ENCODE measurements at regions not wholly inside any gene's neighbourhood (a gene's known extent, or its start where the extent isn't known, plus 50 kb on each side); places are given as distances from the start of the nearest gene placed in this dataset.
"Not testable (repeated sequence)": the region's sequence is repeated elsewhere in the genome, so short reads cannot be mapped to it uniquely, and the experiment has no call there.

DNA sequence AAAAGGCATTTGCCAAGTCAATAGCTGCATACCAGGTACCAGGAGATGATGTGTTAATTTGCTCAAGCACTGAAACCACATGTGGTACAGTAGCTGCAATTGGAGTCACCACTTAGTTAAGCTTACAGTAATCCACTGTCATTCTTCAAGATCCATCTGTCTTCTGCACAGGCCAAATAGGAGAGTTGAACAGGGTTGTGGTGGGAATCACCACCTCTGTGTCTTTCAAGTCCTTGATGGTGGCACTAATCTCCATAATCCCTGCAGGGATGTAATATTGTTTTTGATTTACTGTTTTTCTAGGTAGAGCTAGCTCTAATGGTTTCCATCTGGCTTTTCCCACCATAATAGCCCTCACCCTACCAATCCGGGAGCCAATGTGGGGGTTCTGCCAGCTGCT is 91.9 kb downstream of the FCRL5 start:
- DNase-seq, result no peak

DNA sequence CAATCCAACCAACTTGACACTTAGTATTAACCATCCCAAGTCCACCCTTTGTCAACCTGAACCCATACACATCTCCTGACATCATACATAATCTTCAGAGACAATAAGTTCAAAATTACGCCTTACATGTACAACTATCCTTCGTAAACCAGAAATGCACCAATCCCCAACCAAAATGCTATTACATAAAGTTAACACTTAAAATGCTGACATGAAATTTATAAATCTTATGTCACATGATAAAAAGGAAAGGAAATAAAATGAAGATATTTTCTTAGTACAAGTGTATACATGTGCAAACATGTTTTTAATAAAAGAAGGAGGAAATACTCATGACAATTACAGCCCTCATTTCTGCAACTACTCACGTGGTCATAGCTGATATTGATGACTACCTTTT is 95.0 kb downstream of the FCRL5 start:
- DNase-seq, result no peak

DNA sequence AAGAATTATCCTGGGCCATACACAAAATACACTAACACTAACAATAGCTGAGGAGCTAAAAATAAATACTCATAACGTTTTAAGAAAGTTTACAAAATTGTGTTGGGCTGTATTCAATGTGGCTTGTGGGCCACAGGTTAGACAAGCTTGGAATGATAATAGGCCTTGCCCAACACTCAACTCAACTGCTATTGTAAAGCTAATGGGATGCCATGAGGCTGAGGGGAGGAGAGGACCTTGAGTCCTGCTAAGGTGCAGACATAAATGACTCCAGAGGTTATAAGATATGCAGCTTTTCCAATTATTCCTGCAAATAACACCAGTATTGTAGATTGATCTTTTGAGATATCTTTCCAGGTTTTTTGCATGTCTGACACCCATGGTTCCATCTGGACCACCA is 97.0 kb downstream of the FCRL5 start:
- no peak for DNase-seq

DNA sequence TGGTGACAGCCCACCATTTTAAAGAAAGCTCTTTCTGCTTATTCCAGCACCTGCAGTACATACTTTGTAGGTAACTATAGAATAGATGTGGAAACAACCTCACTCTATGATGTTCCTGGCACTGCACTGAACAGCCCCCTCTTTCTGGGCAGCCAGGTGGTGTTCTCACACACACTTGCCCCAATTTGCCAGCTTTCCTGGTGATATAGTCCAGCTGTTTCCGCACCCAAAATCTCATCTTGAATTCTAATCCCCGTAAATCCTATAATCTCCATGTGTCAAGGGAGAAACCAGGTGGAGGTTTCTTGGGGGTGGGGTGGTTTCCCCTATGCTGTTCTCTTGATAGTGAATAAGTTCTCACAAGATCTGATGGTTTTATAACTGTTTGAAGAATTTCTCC is 102.2 kb downstream of the FCRL5 start:
- DNase-seq, result no peak

DNA sequence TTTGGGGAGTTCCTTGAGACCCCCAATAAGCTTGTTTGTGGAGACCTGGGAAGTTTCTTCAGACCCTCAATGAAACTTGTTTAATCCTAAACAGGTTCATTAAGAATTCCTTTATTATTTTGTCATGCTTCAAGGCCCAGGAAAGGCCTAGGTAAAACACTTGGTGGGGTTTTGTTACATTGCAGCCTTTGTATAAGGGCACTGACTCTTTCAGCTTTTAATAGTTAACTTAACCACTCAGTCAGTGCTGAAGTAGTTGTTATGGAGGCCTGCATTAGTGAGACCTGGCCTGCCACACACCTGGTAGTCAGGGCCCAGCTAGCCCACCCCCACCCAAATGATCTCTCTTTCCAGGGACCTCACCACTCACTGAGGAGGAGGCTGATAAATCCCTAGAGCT is 103.7 kb downstream of the FCRL5 start:
- DNase-seq, result no peak

DNA sequence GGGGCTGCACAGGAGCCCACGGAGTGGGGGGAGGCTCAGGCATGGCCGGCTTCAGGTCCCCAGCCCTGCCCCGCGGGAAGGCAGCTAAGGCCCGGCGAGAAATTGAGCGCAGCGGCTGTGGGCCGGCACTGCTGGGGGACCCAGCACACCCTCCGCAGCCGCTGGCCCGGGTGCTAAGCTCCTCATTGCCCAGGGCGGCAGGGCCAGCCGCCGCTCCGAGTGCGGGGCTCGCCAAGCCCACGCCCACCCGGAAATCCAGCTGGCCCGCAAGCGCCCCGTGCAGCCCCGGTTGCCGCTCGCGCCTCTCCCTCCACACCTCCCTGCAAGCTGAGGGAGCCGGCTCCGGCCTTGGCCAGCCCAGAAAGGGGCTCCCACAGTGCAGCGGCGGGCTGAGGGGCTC is 106.0 kb downstream of the FCRL5 start:
- not testable (repeated sequence) for DNase-seq

DNA sequence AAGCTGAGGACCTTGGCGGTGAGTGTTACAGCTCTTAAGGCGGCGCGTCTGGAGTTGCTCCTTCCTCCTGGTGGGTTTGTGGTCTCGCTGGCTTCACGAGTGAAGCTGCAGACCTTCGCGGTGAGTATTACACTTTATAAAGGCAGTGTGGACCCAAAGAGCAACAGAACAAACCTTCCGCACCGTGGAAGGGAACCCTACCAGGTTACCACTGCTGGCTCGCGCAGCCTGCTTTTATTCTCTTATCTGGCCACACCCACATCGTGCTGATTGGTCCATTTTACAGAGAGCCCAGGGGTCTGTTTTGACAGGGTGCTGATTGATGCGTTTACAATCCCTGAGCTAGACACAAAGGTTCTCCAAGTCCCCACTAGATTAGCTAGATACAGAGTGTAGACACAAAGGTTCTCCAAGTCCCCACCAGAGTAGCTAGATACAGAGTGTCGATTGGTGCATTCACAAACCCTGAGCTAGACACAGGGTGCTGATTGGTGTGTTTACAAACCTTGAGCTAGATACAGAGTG is 106.6 kb downstream of the FCRL5 start:
- DNase-seq, result not testable (repeated sequence)

DNA sequence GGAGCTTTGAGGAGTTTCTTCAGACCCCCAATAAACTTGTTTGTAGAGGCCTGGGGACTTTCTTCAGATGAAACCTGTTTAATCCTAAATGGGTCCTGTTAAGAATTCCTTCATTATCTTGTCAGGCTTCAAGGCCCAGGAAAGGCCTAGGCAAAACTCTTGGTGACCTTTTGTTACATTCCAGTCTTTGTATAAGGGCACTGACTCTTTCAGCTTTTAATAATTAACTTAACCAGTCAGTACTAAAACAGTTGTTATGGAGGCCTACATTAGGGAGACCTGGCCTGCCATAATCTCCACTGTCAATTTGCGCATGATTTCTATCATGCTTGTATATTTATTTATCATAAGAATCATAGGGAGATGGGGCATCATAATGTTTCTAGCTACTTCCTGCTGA is 110.2 kb downstream of the FCRL5 start:
- DNase-seq, result no peak

DNA sequence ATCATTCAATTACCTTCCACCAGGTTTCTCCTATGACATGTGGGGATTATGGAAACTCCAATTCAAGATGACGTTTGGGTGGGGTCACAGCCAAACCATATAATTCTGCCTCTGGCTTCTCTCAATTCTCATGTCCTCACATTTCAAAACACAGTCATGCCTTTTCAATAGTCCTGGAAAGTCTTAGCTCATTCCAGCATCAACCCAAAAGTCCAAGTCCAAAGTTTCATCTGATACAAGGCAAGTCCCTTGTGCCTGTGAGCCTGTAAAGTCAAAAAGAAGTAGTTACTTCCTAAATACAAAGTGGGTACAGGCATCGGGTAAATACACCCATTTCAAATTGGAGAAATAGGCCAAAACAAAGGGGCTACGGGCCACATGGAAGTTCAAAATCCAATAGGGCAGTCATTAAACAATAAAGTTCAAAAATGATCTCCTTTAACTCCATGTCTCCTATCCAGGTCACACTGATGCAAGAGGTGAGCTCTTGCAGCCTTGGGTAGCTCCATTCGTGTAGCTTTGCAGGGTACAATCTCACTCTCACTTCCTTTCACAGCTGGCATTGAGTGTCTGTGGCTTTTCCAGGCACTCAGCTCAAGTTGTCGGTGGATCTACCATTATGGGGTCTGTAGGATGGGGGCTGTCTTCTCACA is 112.9 kb downstream of the FCRL5 start:
- DNase-seq, result no peak

DNA sequence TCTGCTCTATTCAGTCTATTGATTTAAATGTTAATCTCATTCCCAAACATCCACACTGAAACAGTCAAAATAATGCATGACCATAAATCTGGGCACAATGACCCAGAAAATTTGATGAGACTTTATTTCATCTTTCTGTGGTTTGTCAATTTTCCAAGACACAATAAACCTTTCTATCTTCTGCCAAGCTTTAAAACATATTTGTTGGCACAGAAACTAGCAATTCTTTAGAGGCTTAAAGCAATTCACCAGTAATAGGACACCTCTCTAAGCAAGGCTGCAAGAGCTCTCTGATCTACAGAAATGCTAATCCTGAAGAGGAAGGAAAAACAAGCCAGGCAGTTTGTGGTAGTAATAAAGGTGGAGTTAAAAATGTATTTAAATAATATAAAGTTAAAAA is 113.7 kb downstream of the FCRL5 start:
- DNase-seq, result no peak

DNA sequence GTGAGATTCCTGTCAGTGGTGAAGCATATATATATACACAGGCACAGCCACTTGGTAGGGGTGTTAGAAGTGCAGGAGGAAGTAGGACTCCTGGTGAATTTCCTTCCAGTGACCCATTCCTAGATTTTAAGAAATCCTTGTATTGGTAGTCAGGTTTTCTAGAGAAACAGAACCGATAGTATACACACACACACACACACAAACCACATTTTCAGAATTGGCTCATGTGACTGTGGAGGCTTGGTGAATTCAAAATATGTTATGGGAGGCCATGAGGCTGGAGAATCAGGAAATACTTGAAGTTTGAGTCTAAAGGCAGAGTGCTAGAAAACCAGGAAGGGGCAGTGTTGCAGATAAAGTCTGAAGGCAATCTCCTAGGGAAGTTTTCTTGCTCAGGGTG is 114.2 kb downstream of the FCRL5 start:
- no peak for DNase-seq

DNA sequence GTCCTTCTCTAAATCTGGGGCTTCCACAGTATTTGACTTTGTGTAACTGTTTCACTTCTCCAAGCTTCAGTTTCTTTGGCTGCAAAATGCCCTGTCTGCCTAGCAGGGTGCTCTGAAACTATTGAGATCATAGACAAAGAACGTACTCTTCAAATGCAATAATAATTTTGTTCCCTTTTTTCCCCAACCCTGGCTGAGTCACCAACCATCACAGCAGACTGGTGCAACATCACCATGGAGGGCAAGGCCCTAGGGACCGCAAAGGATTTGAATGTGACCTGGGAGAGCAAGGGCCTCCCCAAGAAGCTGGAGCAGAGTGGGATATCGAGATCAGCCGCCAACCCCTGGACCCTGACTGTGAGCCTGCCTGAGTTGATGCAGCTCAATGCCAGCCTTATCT is 115.0 kb downstream of the FCRL5 start:
- no peak for DNase-seq

DNA sequence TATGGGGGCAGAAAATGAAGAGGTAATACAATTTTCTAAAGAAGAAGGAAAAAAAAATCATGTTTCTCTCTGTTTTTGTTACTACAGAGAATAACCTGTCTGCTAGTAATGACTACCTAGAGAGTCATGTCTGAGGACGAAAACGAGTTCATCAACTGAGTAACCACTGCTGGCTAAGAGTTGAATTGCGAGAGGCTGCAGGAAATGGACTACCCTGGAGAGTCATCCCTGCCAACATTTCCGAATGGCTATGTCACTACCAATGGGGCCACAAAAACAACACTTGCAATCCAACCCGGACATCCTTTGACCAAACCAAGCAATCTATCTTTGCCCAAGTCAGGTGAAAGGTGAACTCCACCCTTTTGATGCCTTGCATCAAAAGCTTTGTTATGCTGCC is 120.6 kb downstream of the FCRL5 start:
- no peak for DNase-seq

DNA sequence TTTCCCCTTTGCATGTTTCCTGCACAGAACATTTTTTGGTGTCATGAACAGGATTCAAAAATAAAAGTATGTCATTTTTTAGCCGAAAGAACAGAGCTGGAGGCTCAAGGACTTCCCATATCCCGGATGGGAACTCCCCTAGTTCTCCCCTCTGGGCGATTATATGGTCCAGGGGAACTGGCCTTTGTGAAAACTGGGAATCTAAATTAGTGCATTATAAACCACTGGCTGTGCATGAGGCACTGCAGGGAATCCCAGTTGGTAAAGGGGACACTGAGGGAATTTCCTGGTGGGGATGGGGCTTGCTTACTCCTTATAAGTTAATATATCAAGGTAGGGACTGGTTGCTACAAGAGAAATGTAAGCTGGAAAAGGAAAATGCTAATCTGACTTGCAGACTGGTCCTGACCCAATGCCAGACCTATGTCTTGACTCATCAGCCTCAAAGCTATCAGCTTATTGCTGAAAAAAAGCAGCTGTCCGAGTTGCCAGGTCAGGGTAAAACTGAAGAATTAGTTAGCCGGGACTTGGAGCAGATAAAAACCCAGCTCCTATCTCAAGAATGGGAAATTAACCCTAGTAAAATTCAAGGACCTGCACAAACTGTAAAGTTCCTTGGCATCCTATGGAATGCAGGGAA is 122.6 kb downstream of the FCRL5 start:
- DNase-seq, result no peak

DNA sequence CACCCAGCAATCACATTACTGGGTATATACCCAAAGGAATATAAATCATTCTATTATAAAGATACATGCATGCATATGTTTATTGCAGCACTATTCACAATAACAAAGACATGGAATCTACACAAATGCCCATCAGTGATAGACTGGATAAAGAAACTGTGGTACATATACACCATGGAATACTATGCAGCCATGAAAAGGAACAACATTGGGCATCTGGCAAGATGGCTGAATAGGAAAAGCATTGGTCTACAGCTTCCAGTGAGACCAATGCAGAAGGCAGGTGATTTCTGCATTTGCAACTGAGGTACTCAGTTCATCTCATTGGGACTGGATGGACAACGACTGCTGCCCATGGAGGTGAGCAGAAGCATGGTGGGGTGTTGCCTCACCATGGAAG is 128.6 kb downstream of the FCRL5 start:
- DNase-seq, result not testable (repeated sequence)

DNA sequence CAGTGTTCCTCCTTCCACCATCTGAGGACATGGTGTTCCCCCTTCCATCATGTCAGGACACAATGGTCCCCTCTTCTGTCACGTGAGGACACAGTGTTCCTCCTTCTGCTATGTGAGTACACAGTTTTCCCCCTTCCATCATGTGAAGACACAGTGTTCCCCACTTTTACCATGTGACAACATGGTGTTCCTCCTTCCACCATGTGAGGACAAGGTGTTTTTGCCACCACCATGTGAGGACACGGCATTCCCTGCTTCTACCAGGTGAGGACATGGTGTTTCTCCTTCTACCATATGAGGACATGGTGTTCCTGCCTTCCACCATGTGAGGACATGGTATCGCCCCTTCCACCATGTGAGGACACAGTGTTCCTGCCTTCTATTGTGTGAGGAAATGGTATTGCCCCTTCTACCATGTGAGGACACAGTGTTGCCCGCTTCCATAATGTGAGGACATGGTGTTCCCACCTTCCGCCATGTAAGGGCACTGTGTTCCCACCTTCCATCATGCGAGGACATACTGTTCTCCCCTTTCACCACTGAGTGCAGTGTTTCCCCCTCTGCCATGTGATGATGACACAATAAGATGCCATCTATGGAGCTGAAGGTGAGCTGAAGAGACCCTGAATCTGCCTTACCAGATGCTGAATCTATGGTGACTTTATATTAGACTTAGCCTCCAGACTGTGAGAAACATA is 132.3 kb downstream of the FCRL5 start:
- no peak for DNase-seq

DNA sequence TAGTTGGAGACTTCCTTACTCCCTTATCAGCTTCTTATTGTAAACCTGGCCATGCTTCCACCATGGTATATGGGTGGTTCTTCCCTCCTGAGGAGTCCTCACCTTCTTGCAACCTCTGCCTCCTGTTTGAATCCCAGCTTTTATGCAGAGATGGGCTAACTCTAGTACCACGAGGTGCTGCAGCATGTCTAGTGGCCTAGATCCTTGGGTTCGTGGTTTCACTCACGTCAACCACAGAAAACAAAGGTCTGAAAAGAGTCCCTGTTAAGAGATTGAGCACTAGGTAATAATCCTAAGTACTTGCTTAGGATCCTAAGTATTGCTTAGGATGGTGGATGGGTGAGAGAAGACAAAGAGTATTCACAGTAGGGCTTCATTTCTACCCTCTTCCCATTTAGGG is 133.7 kb downstream of the FCRL5 start:
- DNase-seq, result no peak

DNA sequence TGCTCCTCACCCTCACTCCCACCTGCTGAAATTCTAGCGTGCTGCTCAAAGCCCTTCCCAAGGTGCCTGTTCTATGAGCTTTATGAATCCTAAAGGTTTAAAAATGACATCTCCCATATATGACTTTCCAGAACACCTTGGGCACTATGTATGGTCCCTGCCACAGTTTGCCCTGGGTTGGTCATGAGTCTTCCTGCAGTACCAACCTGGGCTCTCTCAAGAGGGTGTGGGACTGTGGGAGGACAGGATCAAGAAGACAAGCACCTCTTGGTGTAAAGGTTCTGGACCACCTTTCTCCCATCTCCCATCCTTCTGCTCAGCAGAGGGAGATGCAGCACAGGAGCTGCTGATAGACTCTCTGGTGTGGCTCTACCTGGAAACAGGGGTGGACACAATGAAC is 134.1 kb downstream of the FCRL5 start:
- no peak for DNase-seq

DNA sequence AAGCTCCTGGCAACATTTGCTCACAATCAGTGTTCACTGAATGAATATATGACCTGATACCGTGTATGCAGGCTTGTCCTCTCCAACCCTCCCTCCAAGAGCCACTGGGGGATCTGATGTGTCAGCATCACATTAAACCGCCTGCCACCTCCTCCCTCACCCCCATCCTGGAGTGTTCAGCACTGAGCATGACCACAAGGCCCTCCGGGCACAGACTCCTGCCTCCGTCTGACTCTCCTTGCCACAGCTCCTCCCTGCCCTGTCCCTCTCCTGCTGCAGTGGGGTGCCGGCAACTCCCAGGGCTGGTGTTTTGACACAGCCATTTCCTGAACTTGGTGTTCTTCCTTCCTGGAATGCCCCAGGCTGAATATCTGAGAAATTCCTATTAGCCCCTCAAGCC is 136.7 kb downstream of the FCRL5 start:
- no peak for DNase-seq

DNA sequence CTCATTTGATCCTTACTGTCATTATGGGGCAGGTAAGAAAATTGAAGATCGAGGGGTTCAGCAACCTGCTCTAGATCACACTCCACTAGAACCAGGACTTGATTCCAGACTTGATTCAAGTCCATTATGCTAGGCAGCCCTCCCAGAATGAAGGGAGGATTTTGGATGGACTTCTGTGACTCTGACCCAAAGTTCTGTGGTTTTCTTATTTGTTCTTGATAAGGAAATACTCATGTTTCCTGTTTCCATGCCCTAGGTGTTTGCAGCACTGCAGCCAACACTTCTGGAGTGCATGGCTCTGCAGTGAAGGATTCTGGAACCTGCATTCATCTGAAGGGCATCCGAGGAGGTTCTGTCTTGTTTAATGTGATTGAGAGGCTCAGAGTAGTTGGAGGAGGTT is 140.0 kb downstream of the FCRL5 start:
- no peak for DNase-seq

DNA sequence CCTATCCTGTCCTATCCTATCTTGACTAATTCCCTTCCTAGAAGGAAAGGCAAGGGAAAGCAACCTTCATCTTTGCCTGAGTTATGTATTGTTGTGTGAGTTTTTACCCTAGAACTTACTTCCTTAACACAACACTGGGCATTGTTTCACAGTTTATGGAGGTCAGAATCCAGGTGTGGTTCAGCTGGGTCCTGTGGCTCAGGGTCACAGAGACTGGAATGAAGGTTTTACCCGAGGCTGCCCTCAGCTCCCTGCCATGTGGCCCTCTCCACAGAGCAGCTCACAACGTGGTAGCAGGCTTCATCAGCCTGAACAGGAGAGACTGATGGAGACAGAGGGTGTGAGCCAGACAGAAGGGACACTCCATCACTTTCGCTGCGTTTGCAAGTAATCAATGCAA is 140.5 kb downstream of the FCRL5 start:
- no peak for DNase-seq

DNA sequence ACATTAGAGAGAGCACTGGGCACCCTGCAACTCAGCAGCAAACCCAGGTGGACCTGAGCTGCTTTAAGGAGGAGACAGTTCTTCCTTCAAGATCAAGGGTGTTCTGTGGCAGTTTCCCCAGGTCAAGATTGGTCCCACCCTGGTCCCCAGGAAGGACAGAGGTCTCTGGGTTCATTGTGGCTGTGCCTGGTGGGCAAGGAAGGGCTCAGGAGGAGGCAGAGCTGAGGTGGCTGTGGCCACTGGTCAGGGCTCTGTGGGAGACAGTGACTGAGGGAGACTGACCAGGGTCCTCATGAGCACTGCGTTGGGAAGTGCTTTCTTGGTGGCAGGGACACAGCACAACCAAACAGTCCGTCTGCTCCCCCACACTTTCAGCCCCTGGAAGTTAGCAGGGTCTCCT is 141.3 kb downstream of the FCRL5 start:
- no peak for DNase-seq

DNA sequence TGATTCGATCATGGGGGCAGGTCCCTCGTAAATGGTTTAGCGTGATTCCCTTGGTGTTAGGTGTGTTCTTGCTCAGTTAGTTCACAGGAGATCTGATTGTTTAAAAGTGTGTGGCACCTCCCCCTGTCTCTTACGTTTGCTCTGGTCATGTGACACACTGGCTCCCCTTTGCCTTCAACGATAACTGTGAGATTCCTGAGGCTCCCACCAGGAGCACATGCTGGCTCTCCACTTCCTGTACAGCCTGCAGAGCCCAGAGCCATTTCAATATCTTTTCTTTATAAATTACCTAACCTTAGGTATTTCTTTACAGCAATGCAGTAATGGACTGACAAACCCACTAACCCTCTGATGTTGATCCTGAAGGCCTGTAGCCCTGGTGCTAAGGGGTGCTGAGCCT is 141.9 kb downstream of the FCRL5 start:
- no peak for DNase-seq

DNA sequence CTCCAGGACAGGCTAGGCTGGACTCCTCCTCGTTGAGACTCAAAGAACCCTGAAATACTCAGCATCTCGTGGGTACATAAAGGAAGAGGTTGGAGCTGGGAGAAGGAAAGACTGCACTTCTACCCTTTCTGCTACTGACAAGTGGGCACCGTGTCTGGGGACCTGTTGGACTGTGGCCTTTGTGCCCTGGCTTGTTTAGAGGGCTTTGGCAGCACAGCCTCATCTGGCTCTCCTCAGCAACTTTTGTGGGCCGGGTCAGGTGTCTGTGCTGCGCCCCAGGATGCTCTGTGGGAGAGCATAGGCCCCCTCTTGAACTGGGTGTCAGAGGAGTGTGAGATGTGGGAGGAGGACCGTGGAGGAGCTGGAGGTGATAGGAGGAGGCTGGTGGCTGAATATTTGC is 142.4 kb downstream of the FCRL5 start:
- no peak for DNase-seq
